NB4 (cell line): ENCODE measurements at regions not wholly inside any gene's neighbourhood (a gene's known extent, or its start where the extent isn't known, plus 50 kb on each side); places are given as distances from the start of the nearest gene placed in this dataset.
"Not testable (repeated sequence)": the region's sequence is repeated elsewhere in the genome, so short reads cannot be mapped to it uniquely, and the experiment has no call there.

Experiments used
- DNase-seq: peaks from one replicate; pipeline ENCODE4 v3.0.0; 2010; ENCODE audit warnings: low read depth
- H3K4me3 ChIP-seq: one replicate; pipeline ENCODE4 v1.5.1; 2011; ENCODE audit warnings: mild to moderate bottlenecking, low read depth, low read length, moderate library complexity
- CTCF ChIP-seq: IDR thresholded peaks from one replicate; pipeline ENCODE4 v1.5.1; 2012; ENCODE audit warnings: low read depth, low read length
- MAX ChIP-seq: IDR thresholded peaks from 2 replicates; pipeline ENCODE4 v1.6.1; 2011; ENCODE audit warnings: low read depth, low read length
- MYC ChIP-seq: IDR thresholded peaks from 2 replicates; pipeline ENCODE4 v1.6.1; 2011; ENCODE audit warnings: low read depth, low read length
- POLR2A ChIP-seq: IDR thresholded peaks from 2 replicates; pipeline ENCODE4 v1.6.1; 2011; ENCODE audit warnings: mild to moderate bottlenecking; ENCODE audit not compliant: insufficient read length; ENCODE audit errors: extremely low read depth

- no peak overlapping the region for H3K4me3 ChIP-seq
- TF ChIP-seq MYC, result no peak
- no peak for TF ChIP-seq CTCF
- no peak for TF ChIP-seq POLR2A
- no peak for TF ChIP-seq MAX
- DNase-seq, result no peak
These were observed 459.8 kb downstream of the STK39 start for GRCh38 chr2:167787562-167787961.

GRCh38 chr2:167787021-167787420 lies 460.4 kb downstream of the STK39 start:
- TF ChIP-seq POLR2A, result no peak
- H3K4me3 ChIP-seq, result no peak overlapping the region
- DNase-seq, result no peak

- no peak overlapping the region for H3K4me3 ChIP-seq
- TF ChIP-seq POLR2A (no peak), CTCF (no peak), MYC (no peak), MAX (no peak)
- no peak for DNase-seq
These were observed 461.7 kb downstream of the STK39 start for GRCh38 chr2:167785606-167786216.

- TF ChIP-seq MYC, result no peak
- no peak for TF ChIP-seq MAX
- no peak for TF ChIP-seq POLR2A
- no peak for TF ChIP-seq CTCF
- H3K4me3 ChIP-seq, result no peak overlapping the region
- DNase-seq, result no peak
These were observed 463.3 kb downstream of the STK39 start for GRCh38 chr2:167784084-167784425.

GRCh38 chr2:167783261-167784083 lies 463.9 kb downstream of the STK39 start:
- H3K4me3 ChIP-seq, result no peak overlapping the region
- DNase-seq, result no peak
- no peak for TF ChIP-seq POLR2A

- DNase-seq, H3K4me3 ChIP-seq: not testable (repeated sequence)
These were observed 465.8 kb downstream of the STK39 start for GRCh38 chr2:167781629-167782028.

- no peak for DNase-seq
- H3K4me3 ChIP-seq, result no peak overlapping the region
- TF ChIP-seq MYC (no peak), CTCF (no peak), POLR2A (no peak), MAX (no peak)
These were observed 471.0 kb downstream of the STK39 start for GRCh38 chr2:167776359-167776758.
